ENCODE measurements at regions not wholly inside any gene's neighbourhood (a gene's known extent, or its start where the extent isn't known, plus 50 kb on each side); places are given as distances from the start of the nearest gene placed in this dataset.
A peak's percentile ranks its signal among the peaks of the same experiment; 100 is the strongest.

GRCh38 chr6:24987446-24988115, 51.8 kb upstream of the RIPOR2 start:
- Histone ChIP-seq H3K4me1 (ENCODE audit: control insufficient read depth, low read depth, low read length) (no peaks in the 10 kb centered on the region), H3K79me1 (ENCODE audit: low read length) (no peaks in the 10 kb centered on the region), H3K36me3 (ENCODE audit: control insufficient read depth, insufficient read depth, low read length) (no peaks in the 10 kb centered on the region), H2BK120ac (ENCODE audit: low read depth, low read length) (no peak overlapping the region), H2BK5ac (ENCODE audit: low read length) (no peak overlapping the region), H3K27me3 (ENCODE audit: insufficient read depth, low read length, poor library complexity) (no peaks in the 10 kb centered on the region), H3K27ac (ENCODE audit: low read depth, low read length) (no peak overlapping the region), H3K56ac (ENCODE audit: low read length) (no peak overlapping the region), H4K8ac (ENCODE audit: low read depth, low read length) (no peak overlapping the region), H3K9ac (ENCODE audit: low read length) (no peak overlapping the region), H3K18ac (ENCODE audit: low read length) (no peak overlapping the region), H2AK5ac (ENCODE audit: low read length) (no peak overlapping the region), H3K4me2 (ENCODE audit: low read length) (no peak overlapping the region), H3K79me2 (ENCODE audit: control insufficient read depth, insufficient read depth, low read length) (no peaks in the 10 kb centered on the region), H3K4ac (ENCODE audit: low read depth, low read length) (no peak overlapping the region), H2BK15ac (replicated peaks; ENCODE audit: low read depth) (peak overlapping the region; percentile 64), H4K5ac (ENCODE audit: low read length) (no peak overlapping the region), H3K23ac (ENCODE audit: low read length) (no peak overlapping the region), H3K4me3 (ENCODE audit: low read length) (no peak overlapping the region)
- no CpG with 5 or more reads among the region's 4 CpGs for WGBS (ENCODE audit: extremely low coverage, insufficient coverage, low lambda C conversion rate)
- DNase-seq = no peak

GRCh38 chr6:24988562-24988961, 52.8 kb upstream of the RIPOR2 start:
- DNase-seq = peak; percentile 27
- Histone ChIP-seq H2BK120ac (ENCODE audit: low read depth, low read length) (no peak overlapping the region), H3K27ac (ENCODE audit: low read depth, low read length) (no peak overlapping the region), H3K4me1 (ENCODE audit: control insufficient read depth, low read depth, low read length) (no peaks in the 10 kb centered on the region), H2AK5ac (ENCODE audit: low read length) (no peak overlapping the region), H3K79me2 (ENCODE audit: control insufficient read depth, insufficient read depth, low read length) (no peaks in the 10 kb centered on the region), H3K4ac (ENCODE audit: low read depth, low read length) (no peak overlapping the region), H3K23ac (ENCODE audit: low read length) (no peak overlapping the region), H3K56ac (ENCODE audit: low read length) (no peak overlapping the region), H3K27me3 (ENCODE audit: insufficient read depth, low read length, poor library complexity) (no peaks in the 10 kb centered on the region), H3K36me3 (ENCODE audit: control insufficient read depth, insufficient read depth, low read length) (no peaks in the 10 kb centered on the region), H3K18ac (ENCODE audit: low read length) (no peak overlapping the region), H3K4me3 (ENCODE audit: low read length) (no peak overlapping the region), H3K4me2 (ENCODE audit: low read length) (no peak overlapping the region), H4K8ac (ENCODE audit: low read depth, low read length) (no peak overlapping the region), H4K5ac (ENCODE audit: low read length) (no peak overlapping the region), H3K9ac (ENCODE audit: low read length) (no peak overlapping the region), H2BK15ac (replicated peaks; ENCODE audit: low read depth) (no peak overlapping the region), H2BK5ac (ENCODE audit: low read length) (no peak overlapping the region), H3K79me1 (ENCODE audit: low read length) (no peaks in the 10 kb centered on the region)

GRCh38 chr6:24990236-24990845, 54.6 kb upstream of the RIPOR2 start:
- no peak for DNase-seq
- Histone ChIP-seq H3K4ac (ENCODE audit: low read depth, low read length) (no peak overlapping the region), H4K8ac (ENCODE audit: low read depth, low read length) (no peak overlapping the region), H3K9ac (ENCODE audit: low read length) (no peak overlapping the region), H2BK5ac (ENCODE audit: low read length) (no peak overlapping the region), H3K23ac (ENCODE audit: low read length) (no peak overlapping the region), H3K79me2 (ENCODE audit: control insufficient read depth, insufficient read depth, low read length) (no peaks in the 10 kb centered on the region), H3K18ac (ENCODE audit: low read length) (no peak overlapping the region), H2AK5ac (ENCODE audit: low read length) (no peak overlapping the region), H3K79me1 (ENCODE audit: low read length) (no peaks in the 10 kb centered on the region), H3K56ac (ENCODE audit: low read length) (no peak overlapping the region), H4K5ac (ENCODE audit: low read length) (no peak overlapping the region), H2BK15ac (replicated peaks; ENCODE audit: low read depth) (no peak overlapping the region), H3K27ac (ENCODE audit: low read depth, low read length) (no peak overlapping the region), H2BK120ac (ENCODE audit: low read depth, low read length) (no peak overlapping the region), H3K4me3 (ENCODE audit: low read length) (no peak overlapping the region), H3K36me3 (ENCODE audit: control insufficient read depth, insufficient read depth, low read length) (no peaks in the 10 kb centered on the region), H3K27me3 (ENCODE audit: insufficient read depth, low read length, poor library complexity) (no peaks in the 10 kb centered on the region), H3K4me2 (ENCODE audit: low read length) (no peak overlapping the region), H3K4me1 (ENCODE audit: control insufficient read depth, low read depth, low read length) (no peaks in the 10 kb centered on the region)
- WGBS (ENCODE audit: extremely low coverage, insufficient coverage, low lambda C conversion rate) = 100% methylated on average over 1 of the region's 7 CpGs

GRCh38 chr6:24990944-24991809, 55.4 kb upstream of the RIPOR2 start:
- Histone ChIP-seq H3K4me2 (ENCODE audit: low read length) (no peak overlapping the region), H3K56ac (ENCODE audit: low read length) (no peak overlapping the region), H3K79me2 (ENCODE audit: control insufficient read depth, insufficient read depth, low read length) (no peaks in the 10 kb centered on the region), H3K4me1 (ENCODE audit: control insufficient read depth, low read depth, low read length) (no peaks in the 10 kb centered on the region), H3K9ac (ENCODE audit: low read length) (no peak overlapping the region), H3K4ac (ENCODE audit: low read depth, low read length) (peak overlapping the region; percentile 37), H3K23ac (ENCODE audit: low read length) (no peak overlapping the region), H3K27ac (ENCODE audit: low read depth, low read length) (no peak overlapping the region), H2BK15ac (replicated peaks; ENCODE audit: low read depth) (no peak overlapping the region), H2BK120ac (ENCODE audit: low read depth, low read length) (no peak overlapping the region), H3K4me3 (ENCODE audit: low read length) (no peak overlapping the region), H2AK5ac (ENCODE audit: low read length) (no peak overlapping the region), H3K36me3 (ENCODE audit: control insufficient read depth, insufficient read depth, low read length) (no peaks in the 10 kb centered on the region), H3K79me1 (ENCODE audit: low read length) (no peaks in the 10 kb centered on the region), H4K5ac (ENCODE audit: low read length) (no peak overlapping the region), H4K8ac (ENCODE audit: low read depth, low read length) (no peak overlapping the region), H2BK5ac (ENCODE audit: low read length) (no peak overlapping the region), H3K27me3 (ENCODE audit: insufficient read depth, low read length, poor library complexity) (no peaks in the 10 kb centered on the region), H3K18ac (ENCODE audit: low read length) (peak overlapping the region; percentile 39)
- no CpG with 5 or more reads among the region's 4 CpGs for WGBS (ENCODE audit: extremely low coverage, insufficient coverage, low lambda C conversion rate)
- no peak for DNase-seq

GRCh38 chr6:24991810-24992467, 56.2 kb upstream of the RIPOR2 start:
- Histone ChIP-seq H3K79me2 (ENCODE audit: control insufficient read depth, insufficient read depth, low read length) (no peaks in the 10 kb centered on the region), H2BK15ac (replicated peaks; ENCODE audit: low read depth) (no peak overlapping the region), H3K18ac (ENCODE audit: low read length) (no peak overlapping the region), H3K79me1 (ENCODE audit: low read length) (no peaks in the 10 kb centered on the region), H4K8ac (ENCODE audit: low read depth, low read length) (no peak overlapping the region), H3K56ac (ENCODE audit: low read length) (no peak overlapping the region), H3K27me3 (ENCODE audit: insufficient read depth, low read length, poor library complexity) (no peaks in the 10 kb centered on the region), H3K9ac (ENCODE audit: low read length) (no peak overlapping the region), H3K23ac (ENCODE audit: low read length) (no peak overlapping the region), H4K5ac (ENCODE audit: low read length) (no peak overlapping the region), H3K27ac (ENCODE audit: low read depth, low read length) (no peak overlapping the region), H3K36me3 (ENCODE audit: control insufficient read depth, insufficient read depth, low read length) (no peaks in the 10 kb centered on the region), H2BK120ac (ENCODE audit: low read depth, low read length) (no peak overlapping the region), H3K4me2 (ENCODE audit: low read length) (no peak overlapping the region), H2BK5ac (ENCODE audit: low read length) (no peak overlapping the region), H3K4me1 (ENCODE audit: control insufficient read depth, low read depth, low read length) (no peaks in the 10 kb centered on the region), H2AK5ac (ENCODE audit: low read length) (no peak overlapping the region), H3K4ac (ENCODE audit: low read depth, low read length) (no peak overlapping the region), H3K4me3 (ENCODE audit: low read length) (no peak overlapping the region)
- DNase-seq = peak; percentile 73
- WGBS (ENCODE audit: extremely low coverage, insufficient coverage, low lambda C conversion rate) = no CpG with 5 or more reads among the region's 5 CpGs
